Spleen (tissue), 11 donors: ENCODE measurements at regions not wholly inside any gene's neighbourhood (a gene's known extent, or its start where the extent isn't known, plus 50 kb on each side); places are given as distances from the start of the nearest gene placed in this dataset.

Experiments used
- DNase-seq: peaks from one replicate; pipeline ENCODE4 v3.0.0-alpha.2; 2020
- H3K27ac ChIP-seq, 8 donors: fragments of 200-600 bp; sonication (generic) in 7 of 8; 1 replicate in 4 of 8; 2 replicates in 4 of 8; pipeline versions ENCODE4 v1.5.0 to v1.8.0; 2016 to 2021; ENCODE audit warnings: inconsistent platforms in 4 of 8, mild to moderate bottlenecking in 4 of 8, moderate library complexity in 1 of 8
- H3K27me3 ChIP-seq, 7 donors: fragments of 200-600 bp; sonication (generic) in 6 of 7; replicated peaks in 1 of 7; 1 replicate in 4 of 7; 2 replicates in 3 of 7; pipeline versions ENCODE4 v1.5.0 to v1.8.0; 2016 to 2021; ENCODE audit warnings: inconsistent platforms in 3 of 7, mild to moderate bottlenecking in 1 of 7
- H3K36me3 ChIP-seq, 6 donors: fragments of 200-600 bp; sonication (generic) in 5 of 6; 1 replicate in 4 of 6; 2 replicates in 2 of 6; pipeline versions ENCODE4 v1.5.0 to v1.8.0; 2016 to 2021; ENCODE audit warnings: inconsistent platforms in 2 of 6
- H3K4me1 ChIP-seq, 6 donors: fragments of 200-600 bp; sonication (generic) in 5 of 6; 1 replicate in 3 of 6; 2 replicates in 3 of 6; pipeline versions ENCODE4 v1.5.0 to v1.8.0; 2016 to 2021; ENCODE audit warnings: inconsistent platforms in 3 of 6
- H3K4me3 ChIP-seq, 8 donors: fragments of 200-600 bp; sonication (generic) in 7 of 8; 1 replicate in 4 of 8; 2 replicates in 4 of 8; pipeline versions ENCODE4 v1.5.0 to v1.8.0; 2016 to 2021; ENCODE audit warnings: inconsistent platforms in 4 of 8, mild to moderate bottlenecking in 4 of 8, moderate library complexity in 2 of 8
- H3K9me3 ChIP-seq, 8 donors: fragments of 200-600 bp; sonication (generic) in 7 of 8; 1 replicate in 4 of 8; 2 replicates in 4 of 8; pipeline versions ENCODE4 v1.5.0 to v1.8.0; 2016 to 2021; ENCODE audit warnings: inconsistent platforms in 4 of 8
- CTCF ChIP-seq, 11 experiments: fragments of 200-600 bp in 7 of 11; fragments of 450-650 bp in 4 of 11; sonication (generic) in 4 of 11; IDR thresholded peaks in 8 of 11; conservative IDR thresholded peaks in 3 of 11; 1 replicate in 7 of 11; 2 replicates in 4 of 11; pipeline versions ENCODE4 v1.4.0 to v1.8.0; 2016 to 2021; ENCODE audit warnings: antibody characterized with exemption in 11 of 11, inconsistent platforms in 4 of 11, mild to moderate bottlenecking in 1 of 11
- POLR2A ChIP-seq, 3 donors: fragments of 450-650 bp; IDR thresholded peaks; one replicate each; pipeline ENCODE4 v1.5.1; 2017; ENCODE audit warnings: antibody characterized with exemption in 3 of 3, mild to moderate bottlenecking in 1 of 3
- POLR2AphosphoS5 ChIP-seq, 3 donors: sonication (generic); formaldehyde crosslinking; IDR thresholded peaks; one replicate each; pipeline ENCODE4 v1.5.1; 2017; ENCODE audit warnings: antibody characterized with exemption in 3 of 3
- WGBS, 5 donors: extraction: QIAGEN DNeasy Blood & Tissue Kit in 3 of 5; methylation state at CpG; one replicate each; pipeline versions ENCODE4 v1.1.5 to v1.1.7; 2013 to 2018; 5-methylcytosine and 5-hydroxymethylcytosine counted together
- intact Hi-C: fragments of 100-400 bp; cut with DNase I; formaldehyde crosslinking; loops from one replicate; pipeline ENCODE4 v1.15.0; 2023; ENCODE audit warnings: low total_unique reads
- donor health status: healthy with polysubstance abuse.
- donor health status: DM: no; HTN: no; CAD: no; lungs with moderate emphysema.
- donor health status: DM: no; HTN: no; CAD: no.
- donor health status: Bipolar disorder and iron deficiency.
- donor health status: healthy.
- donor health status: DM: no; HTN: no; CAD: no.
- donor health status: DM: yes; HTN: yes; CAD: no.

GRCh38 chr6:14673201-14673600, 555.6 kb downstream of the CD83 start:
- no peaks in the 10 kb centered on the region for H3K9me3 ChIP-seq
- H3K4me1 ChIP-seq = peaks cover 0 to 32% (median 16%) of the 10 kb centered on the region in 6 donors
- no peaks in the 10 kb centered on the region for H3K27me3 ChIP-seq
- TF ChIP-seq POLR2A (IDR thresholded peaks at IDR 0.05) (no peak), POLR2AphosphoS5 (IDR thresholded peaks at IDR 0.05) (no peak), CTCF (IDR thresholded peaks at IDR 0.05 in 8 of 11, conservative IDR thresholded peaks at IDR 0.05 in 3 of 11) (no peak)
- H3K27ac ChIP-seq = no peak overlapping the region
- DNase-seq = no peak
- intact Hi-C loops = no loop called here
- WGBS, 5 donors = 89 to 94% (median 92%) methylated on average over 2 of the region's 2 CpGs
- no peak overlapping the region for H3K4me3 ChIP-seq
- H3K36me3 ChIP-seq = no peaks in the 10 kb centered on the region

GRCh38 chr6:14674458-14674857, 556.9 kb downstream of the CD83 start:
- H3K27ac ChIP-seq = no peak overlapping the region
- DNase-seq = no peak

GRCh38 chr6:14674867-14675648, 557.5 kb downstream of the CD83 start:
- intact Hi-C loops = no loop called here
- H3K4me1 ChIP-seq = peaks cover 0 to 30% (median 16%) of the 10 kb centered on the region in 6 donors
- no peak overlapping the region for H3K4me3 ChIP-seq
- TF ChIP-seq POLR2AphosphoS5 (IDR thresholded peaks at IDR 0.05) (no peak), CTCF (IDR thresholded peaks at IDR 0.05 in 8 of 11, conservative IDR thresholded peaks at IDR 0.05 in 3 of 11) (no peak), POLR2A (IDR thresholded peaks at IDR 0.05) (no peak)
- no peak for DNase-seq
- no peaks in the 10 kb centered on the region for H3K36me3 ChIP-seq
- no peak overlapping the region for H3K27ac ChIP-seq
- no peaks in the 10 kb centered on the region for H3K9me3 ChIP-seq
- H3K27me3 ChIP-seq = no peaks in the 10 kb centered on the region
- 84 to 97% (median 91%) methylated on average over 6 to 7 of the region's 7 CpGs for WGBS, 5 donors

More at GRCh38 chr6:14674458-14674857, 556.9 kb downstream of the CD83 start:
- 51 to 63% (median 59%) methylated on average over 4 of the region's 4 CpGs for WGBS, 5 donors
- Histone ChIP-seq H3K27me3 (no peaks in the 10 kb centered on the region), H3K4me3 (no peak overlapping the region), H3K36me3 (no peaks in the 10 kb centered on the region), H3K4me1 (peaks cover 0 to 32% (median 16%) of the 10 kb centered on the region in 6 donors), H3K9me3 (no peaks in the 10 kb centered on the region)
- no peak for TF ChIP-seq CTCF (IDR thresholded peaks at IDR 0.05 in 8 of 11, conservative IDR thresholded peaks at IDR 0.05 in 3 of 11)
- TF ChIP-seq POLR2A (IDR thresholded peaks at IDR 0.05) = no peak
- no peak for TF ChIP-seq POLR2AphosphoS5 (IDR thresholded peaks at IDR 0.05)
- intact Hi-C loops = no loop called here

GRCh38 chr6:14676064-14676463, 558.5 kb downstream of the CD83 start:
- Histone ChIP-seq H3K27me3 (no peaks in the 10 kb centered on the region), H3K4me3 (no peak overlapping the region), H3K36me3 (no peaks in the 10 kb centered on the region), H3K27ac (no peak overlapping the region), H3K9me3 (no peaks in the 10 kb centered on the region), H3K4me1 (peaks cover 0 to 25% (median 13%) of the 10 kb centered on the region in 6 donors)
- intact Hi-C loops = no loop called here
- 80 to 97% (median 91%) methylated on average over 2 of the region's 2 CpGs for WGBS, 5 donors
- no peak for DNase-seq
- TF ChIP-seq CTCF (IDR thresholded peaks at IDR 0.05 in 8 of 11, conservative IDR thresholded peaks at IDR 0.05 in 3 of 11) = no peak
- no peak for TF ChIP-seq POLR2A (IDR thresholded peaks at IDR 0.05)
- no peak for TF ChIP-seq POLR2AphosphoS5 (IDR thresholded peaks at IDR 0.05)
